Esophagus squamous epithelium (tissue), 4 donors: ENCODE measurements at regions not wholly inside any gene's neighbourhood (a gene's known extent, or its start where the extent isn't known, plus 50 kb on each side); places are given as distances from the start of the nearest gene placed in this dataset.

ENCODE experiments used
- POLR2A ChIP-seq, 4 donors: fragments of 450-650 bp; IDR thresholded peaks; one replicate each; pipeline ENCODE4 v1.6.1; 2017; ENCODE audit warnings: antibody characterized with exemption in 4 of 4, mild to moderate bottlenecking in 4 of 4, moderate library complexity in 3 of 4
- TF ChIP-seq, protein P1 (sequence below), 6 experiments: fragments of 450-650 bp in 4 of 6; fragments of 200-600 bp in 2 of 6; sonication (generic) in 2 of 6; IDR thresholded peaks; one replicate each; pipeline ENCODE4 v1.5.1; 2016 to 2019; ENCODE audit warnings: antibody characterized with exemption in 6 of 6, mild to moderate bottlenecking in 4 of 6, moderate library complexity in 4 of 6

DNA sequence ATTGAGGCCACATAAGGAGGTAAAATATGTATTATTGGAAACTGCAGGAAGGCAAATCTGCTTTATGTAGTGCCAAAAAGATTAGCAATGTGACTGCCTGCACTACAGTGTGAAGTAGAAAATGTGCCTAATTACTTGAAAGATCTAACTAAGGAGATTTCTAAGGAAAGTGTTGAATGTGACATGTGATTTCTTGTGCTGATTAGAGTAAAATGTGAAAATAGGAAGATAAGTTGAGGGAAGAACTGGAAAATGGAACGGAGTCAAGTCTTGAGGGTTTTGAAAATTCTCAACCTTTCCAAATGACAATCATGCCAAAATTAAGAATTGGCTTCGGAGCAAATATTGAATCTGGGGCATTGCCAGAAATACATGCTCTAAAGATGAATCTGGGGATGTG is 209.5 kb upstream of the SPOCK3 start:
- TF ChIP-seq POLR2A (IDR thresholded peaks at IDR 0.05), result no peak
- TF ChIP-seq, protein P1, sequence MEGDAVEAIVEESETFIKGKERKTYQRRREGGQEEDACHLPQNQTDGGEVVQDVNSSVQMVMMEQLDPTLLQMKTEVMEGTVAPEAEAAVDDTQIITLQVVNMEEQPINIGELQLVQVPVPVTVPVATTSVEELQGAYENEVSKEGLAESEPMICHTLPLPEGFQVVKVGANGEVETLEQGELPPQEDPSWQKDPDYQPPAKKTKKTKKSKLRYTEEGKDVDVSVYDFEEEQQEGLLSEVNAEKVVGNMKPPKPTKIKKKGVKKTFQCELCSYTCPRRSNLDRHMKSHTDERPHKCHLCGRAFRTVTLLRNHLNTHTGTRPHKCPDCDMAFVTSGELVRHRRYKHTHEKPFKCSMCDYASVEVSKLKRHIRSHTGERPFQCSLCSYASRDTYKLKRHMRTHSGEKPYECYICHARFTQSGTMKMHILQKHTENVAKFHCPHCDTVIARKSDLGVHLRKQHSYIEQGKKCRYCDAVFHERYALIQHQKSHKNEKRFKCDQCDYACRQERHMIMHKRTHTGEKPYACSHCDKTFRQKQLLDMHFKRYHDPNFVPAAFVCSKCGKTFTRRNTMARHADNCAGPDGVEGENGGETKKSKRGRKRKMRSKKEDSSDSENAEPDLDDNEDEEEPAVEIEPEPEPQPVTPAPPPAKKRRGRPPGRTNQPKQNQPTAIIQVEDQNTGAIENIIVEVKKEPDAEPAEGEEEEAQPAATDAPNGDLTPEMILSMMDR (IDR thresholded peaks at IDR 0.05), result no peak
